DND-41 (cell line): ENCODE measurements at regions not wholly inside any gene's neighbourhood (a gene's known extent, or its start where the extent isn't known, plus 50 kb on each side); places are given as distances from the start of the nearest gene placed in this dataset.

ENCODE experiments used
- ATAC-seq: fragments of 200-7000 bp; cut with Tn5 transposase; 3 replicates; pipeline ENCODE4 v1.9.1; 2021; ENCODE audit warnings: low read depth; ENCODE audit not compliant: insufficient read depth
- DNase-seq: peaks from one replicate; pipeline ENCODE4 v3.0.0-alpha.2; 2020
- H2AFZ ChIP-seq: 2 replicates; pipeline ENCODE4 v1.6.0; 2012; ENCODE audit warnings: low read depth, low read length
- H3K27ac ChIP-seq: 2 replicates; pipeline ENCODE4 v1.5.1; 2012; ENCODE audit warnings: low read length, inconsistent platforms
- H3K27me3 ChIP-seq: fragments of 200-600 bp; sonication (generic); 2 replicates; pipeline ENCODE4 v1.6.0; 2012; ENCODE audit warnings: low read length, mild to moderate bottlenecking, inconsistent platforms; ENCODE audit not compliant: insufficient read depth, poor library complexity
- H3K36me3 ChIP-seq: 2 replicates; pipeline ENCODE4 v1.5.1; 2012; ENCODE audit warnings: low read length, inconsistent platforms; ENCODE audit not compliant: insufficient read depth
- H3K4me1 ChIP-seq: 2 replicates; pipeline ENCODE4 v1.5.1; 2012; ENCODE audit warnings: mild to moderate bottlenecking, low read length; ENCODE audit not compliant: insufficient read depth
- H3K4me2 ChIP-seq: 2 replicates; pipeline ENCODE4 v1.6.0; 2012; ENCODE audit warnings: mild to moderate bottlenecking, moderate library complexity, low read length, inconsistent platforms; ENCODE audit not compliant: insufficient read depth
- H3K4me3 ChIP-seq, 2 experiments: fragments of 200-600 bp in 1 of 2; shearing (Covaris generic) in 1 of 2; 2 replicates each; pipeline ENCODE4 v1.5.1; 2012 to 2016; ENCODE audit warnings: inconsistent platforms in 2 of 2, low read length in 2 of 2, mild to moderate bottlenecking in 2 of 2, low read depth in 1 of 2, moderate library complexity in 1 of 2
- H3K79me2 ChIP-seq: 2 replicates; pipeline ENCODE4 v1.6.0; 2012; ENCODE audit warnings: low read length, inconsistent platforms; ENCODE audit not compliant: insufficient read depth
- H3K9ac ChIP-seq: 2 replicates; pipeline ENCODE4 v1.6.0; 2012; ENCODE audit warnings: low read depth, mild to moderate bottlenecking, inconsistent platforms, low read length, moderate library complexity
- H3K9me3 ChIP-seq: 2 replicates; pipeline ENCODE4 v1.5.1; 2012; ENCODE audit warnings: low read length, moderate library complexity, mild to moderate bottlenecking, inconsistent platforms; ENCODE audit not compliant: insufficient read depth, severe bottlenecking
- H4K20me1 ChIP-seq: 2 replicates; pipeline ENCODE4 v1.6.0; 2012; ENCODE audit warnings: low read length; ENCODE audit not compliant: insufficient read depth
- CTCF ChIP-seq: IDR thresholded peaks from 2 replicates; pipeline ENCODE4 v1.5.1; 2012; ENCODE audit warnings: borderline replicate concordance, low read length, moderate library complexity, mild to moderate bottlenecking; ENCODE audit not compliant: poor library complexity, severe bottlenecking; ENCODE audit errors: extremely low read depth
- EZH2 ChIP-seq: IDR thresholded peaks from 3 replicates; pipeline ENCODE4 v1.6.1; 2012; ENCODE audit warnings: borderline replicate concordance, low read depth, mild to moderate bottlenecking, moderate library complexity, low read length, inconsistent platforms; ENCODE audit not compliant: severe bottlenecking

GRCh38 chr18:53861185-53861584 is 363.3 kb downstream of the MBD2 start:
- Histone ChIP-seq H3K27ac (no peak overlapping the region), H2AFZ (no peak overlapping the region), H3K4me2 (no peak overlapping the region), H3K4me1 (no peaks in the 10 kb centered on the region), H3K9ac (no peak overlapping the region), H3K27me3 (no peaks in the 10 kb centered on the region), H3K4me3 (no peak overlapping the region), H4K20me1 (no peaks in the 10 kb centered on the region), H3K79me2 (no peaks in the 10 kb centered on the region), H3K9me3 (no peaks in the 10 kb centered on the region), H3K36me3 (no peaks in the 10 kb centered on the region)
- no peak for ATAC-seq
- DNase-seq, result no peak
- TF ChIP-seq CTCF (no peak), EZH2 (no peak)

DNA sequence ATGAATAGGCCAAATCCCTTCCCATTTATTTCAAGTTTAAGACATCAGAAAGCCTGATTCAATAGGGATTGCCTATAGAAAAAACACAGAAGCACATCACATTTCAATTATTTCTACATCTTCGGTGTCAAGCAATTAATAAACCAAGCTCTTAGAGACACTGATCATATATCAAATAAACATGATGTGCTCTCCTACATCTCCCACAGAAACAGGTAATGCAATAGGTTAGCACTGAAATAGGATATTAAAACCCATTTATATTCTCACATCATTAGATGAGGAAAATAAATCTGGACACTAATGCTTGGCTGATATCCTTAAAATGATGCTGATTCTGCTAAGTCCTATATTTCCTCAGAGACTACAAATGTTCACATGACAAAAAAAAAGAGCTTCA is 364.7 kb downstream of the MBD2 start:
- Histone ChIP-seq H3K9ac (no peak overlapping the region), H4K20me1 (no peaks in the 10 kb centered on the region), H3K27me3 (no peaks in the 10 kb centered on the region), H3K4me1 (no peaks in the 10 kb centered on the region), H3K27ac (no peak overlapping the region), H3K9me3 (no peaks in the 10 kb centered on the region), H3K36me3 (no peaks in the 10 kb centered on the region), H3K4me3 (no peak overlapping the region), H2AFZ (no peak overlapping the region), H3K79me2 (no peaks in the 10 kb centered on the region), H3K4me2 (no peak overlapping the region)
- DNase-seq, result no peak
- TF ChIP-seq CTCF (no peak), EZH2 (no peak)
- no peak for ATAC-seq

- H3K36me3 ChIP-seq, result no peaks in the 10 kb centered on the region
- DNase-seq (no peak), ATAC-seq (no peak)
- H3K4me3 ChIP-seq, result no peak overlapping the region
- H3K27me3 ChIP-seq, result no peaks in the 10 kb centered on the region
- no peaks in the 10 kb centered on the region for H3K9me3 ChIP-seq
- H2AFZ ChIP-seq, result no peak overlapping the region
- H3K27ac ChIP-seq, result no peak overlapping the region
- no peaks in the 10 kb centered on the region for H3K4me1 ChIP-seq
- TF ChIP-seq EZH2, result no peak
- no peak overlapping the region for H3K4me2 ChIP-seq
- no peaks in the 10 kb centered on the region for H4K20me1 ChIP-seq
- H3K79me2 ChIP-seq, result no peaks in the 10 kb centered on the region
- no peak overlapping the region for H3K9ac ChIP-seq
Observed at GRCh38 chr18:53850902-53851301, 373.6 kb downstream of the MBD2 start.

GRCh38 chr18:53843763-53844162 is 380.7 kb downstream of the MBD2 start:
- no peak overlapping the region for H3K4me2 ChIP-seq
- no peak for DNase-seq
- no peaks in the 10 kb centered on the region for H3K79me2 ChIP-seq
- H3K9ac ChIP-seq, result no peak overlapping the region
- no peaks in the 10 kb centered on the region for H3K36me3 ChIP-seq
- H3K9me3 ChIP-seq, result no peaks in the 10 kb centered on the region
- H3K4me3 ChIP-seq, result no peak overlapping the region
- H3K27me3 ChIP-seq, result no peaks in the 10 kb centered on the region
- H3K4me1 ChIP-seq, result no peaks in the 10 kb centered on the region
- H2AFZ ChIP-seq, result no peak overlapping the region
- H4K20me1 ChIP-seq, result no peaks in the 10 kb centered on the region
- no peak for ATAC-seq
- H3K27ac ChIP-seq, result no peak overlapping the region
- TF ChIP-seq CTCF (no peak), EZH2 (no peak)
